GM12878 (cell line): ENCODE measurements at regions not wholly inside any gene's neighbourhood (a gene's known extent, or its start where the extent isn't known, plus 50 kb on each side); places are given as distances from the start of the nearest gene placed in this dataset.

ENCODE experiments used
- ATAC-seq: fragments of 200-7000 bp; cut with Tn5 transposase; 3 replicates; pipeline ENCODE4 v1.9.1; 2020; ENCODE audit warnings: mild to moderate bottlenecking, moderate library complexity
- BruUV-seq: library from RNA; stranded (reverse); fragments of 400-500 nt; replicated peaks from 2 replicates; lab custom pipeline; 2021; lab: Mats Ljungman, UMichigan
- CTCF ChIA-PET: fragments of 300-600 bp; sonication (Branson Sonifier 250); formaldehyde crosslinking; extraction: SDS; loops from one replicate; lab custom pipeline; 2021; ENCODE audit warnings: inconsistent platforms; lab: Yijun Ruan, JAX
- POLR2A ChIA-PET: fragments of 350-600 bp; formaldehyde crosslinking; extraction: SDS; loops from one replicate; lab custom pipeline; 2021; ENCODE audit warnings: inconsistent platforms; lab: Charles Lee
- RAD21 ChIA-PET: fragments of 300-600 bp; sonication (Branson Sonifier 250); formaldehyde crosslinking; loops from one replicate; lab custom pipeline; 2023; ENCODE audit warnings: antibody characterized with exemption; ENCODE audit not compliant: unreplicated experiment; lab: Charles Lee
- SMC1A ChIA-PET: fragments of 300-600 bp; sonication (Branson Sonifier 250); formaldehyde crosslinking; loops from one replicate; lab custom pipeline; 2023; ENCODE audit not compliant: unreplicated experiment, uncharacterized antibody; lab: Charles Lee
- DNase-seq: peaks from one replicate; pipeline ENCODE4 v3.0.0-alpha.2; 2011; ENCODE audit warnings: low read depth, low spot score
- FAIRE-seq: peaks from 3 replicates; lab custom pipeline; 2011; peaks lifted over from hg19 to GRCh38; lab: Jason Lieb, UNC
- H2AFZ ChIP-seq: 2 replicates; pipeline ENCODE4 v1.6.0; 2011; ENCODE audit warnings: low read depth, low read length, control low read depth; ENCODE audit not compliant: control insufficient read depth
- H3K27ac ChIP-seq: 2 replicates; pipeline ENCODE4 v1.5.1; 2011; ENCODE audit warnings: control low read depth; ENCODE audit not compliant: control insufficient read depth, insufficient read depth
- H3K27me3 ChIP-seq, 2 experiments: replicated peaks in 1 of 2; 2 replicates each; pipeline versions ENCODE4 v1.6.0 to v1.6.1; 2011; ENCODE audit warnings: low read length in 1 of 2; ENCODE audit not compliant: control insufficient read depth in 2 of 2, insufficient read depth in 2 of 2
- H3K36me3 ChIP-seq, 2 experiments: 2 replicates each; pipeline ENCODE4 v1.5.1; 2011; ENCODE audit warnings: low read length in 1 of 2; ENCODE audit not compliant: control insufficient read depth in 2 of 2, insufficient read depth in 2 of 2
- H3K4me1 ChIP-seq: 2 replicates; pipeline ENCODE4 v1.6.1; 2011; ENCODE audit warnings: mild to moderate bottlenecking, low read length, moderate library complexity, mixed read lengths; ENCODE audit not compliant: control insufficient read depth, insufficient read depth
- H3K4me2 ChIP-seq: 2 replicates; pipeline ENCODE4 v1.6.0; 2011; ENCODE audit warnings: control low read depth; ENCODE audit not compliant: control insufficient read depth, insufficient read depth
- H3K4me3 ChIP-seq: fragments of 200-600 bp; sonication (generic); 2 replicates; pipeline ENCODE4 v1.5.1; 2016
- H3K79me2 ChIP-seq: 2 replicates; pipeline ENCODE4 v1.6.0; 2011; ENCODE audit warnings: low read length; ENCODE audit not compliant: control insufficient read depth, insufficient read depth
- H3K9ac ChIP-seq: 2 replicates; pipeline ENCODE4 v1.8.0; 2011; ENCODE audit warnings: low read length, control low read depth, mixed read lengths; ENCODE audit not compliant: control insufficient read depth, insufficient read depth
- H3K9me3 ChIP-seq: replicated peaks from 3 replicates; pipeline ENCODE4 v1.5.1; 2011; ENCODE audit warnings: mild to moderate bottlenecking, low read length; ENCODE audit not compliant: control insufficient read depth, insufficient read depth
- H4K20me1 ChIP-seq: 2 replicates; pipeline ENCODE4 v1.6.0; 2011; ENCODE audit not compliant: control insufficient read depth, insufficient read depth
- E2F4 ChIP-seq: IDR thresholded peaks from 2 replicates; pipeline ENCODE4 v1.6.1; 2012; ENCODE audit warnings: low read depth, low read length, improper control_type of control experiment
- ETV6 ChIP-seq, 2 experiments: fragments of 450-650 bp in 1 of 2; IDR thresholded peaks in 1 of 2; conservative IDR thresholded peaks in 1 of 2; 2 replicates each; pipeline ENCODE4 v1.6.1; 2014; ENCODE audit warnings: antibody characterized with exemption in 1 of 2, borderline replicate concordance in 1 of 2, low read depth in 1 of 2, mild to moderate bottlenecking in 1 of 2, moderate library complexity in 1 of 2
- HCFC1 ChIP-seq: fragments of 150-350 bp; IDR thresholded peaks from 2 replicates; pipeline ENCODE4 v1.6.1; 2014; ENCODE audit warnings: low read length
- IRF5 ChIP-seq: fragments of 450-650 bp; IDR thresholded peaks from 2 replicates; pipeline ENCODE4 v1.6.1; 2017; ENCODE audit warnings: borderline replicate concordance
- KAT2A ChIP-seq: conservative IDR thresholded peaks from 2 replicates; pipeline ENCODE4 v1.6.1; 2011; ENCODE audit warnings: low read depth, low read length; ENCODE audit not compliant: control insufficient read depth
- NR2C2 ChIP-seq: IDR thresholded peaks from 2 replicates; pipeline ENCODE4 v1.6.1; 2011; ENCODE audit warnings: borderline replicate concordance, low read depth; ENCODE audit not compliant: control insufficient read depth, insufficient read length
- REST ChIP-seq: IDR thresholded peaks from 2 replicates; pipeline ENCODE4 v1.6.1; 2012; ENCODE audit warnings: mild to moderate bottlenecking, low read depth, low read length
- SMAD5 ChIP-seq: IDR thresholded peaks from 2 replicates; pipeline ENCODE4 v1.6.1; 2016; ENCODE audit warnings: antibody characterized with exemption, low read depth
- SPI1 ChIP-seq: IDR thresholded peaks from 2 replicates; pipeline ENCODE4 v1.6.1; 2011; ENCODE audit warnings: low read depth, mild to moderate bottlenecking, low read length, moderate library complexity, borderline replicate concordance; ENCODE audit not compliant: insufficient read depth
- TCF3 ChIP-seq: IDR thresholded peaks from 2 replicates; pipeline ENCODE4 v1.6.1; 2012; ENCODE audit warnings: low read depth, mild to moderate bottlenecking, low read length, borderline replicate concordance; ENCODE audit not compliant: insufficient read depth
- USF2 ChIP-seq: IDR thresholded peaks from 2 replicates; pipeline ENCODE4 v1.6.1; 2011; ENCODE audit warnings: low read depth, low read length, improper control_type of control experiment, borderline replicate concordance
- ZBTB4 ChIP-seq: fragments of 450-650 bp; formaldehyde crosslinking; IDR thresholded peaks from 2 replicates; pipeline ENCODE4 v1.4.0; 2022; ENCODE audit warnings: mild to moderate bottlenecking, moderate library complexity
- ZNF274 ChIP-seq: IDR thresholded peaks from one replicate; pipeline ENCODE4 v1.8.0; 2011; ENCODE audit not compliant: insufficient read length, insufficient read depth
- WGBS: methylation state at CpG from one replicate; pipeline ENCODE4 v1.1.6; 2016; ENCODE audit warnings: low lambda C conversion rate; ENCODE audit not compliant: insufficient replicate concordance, insufficient coverage; ENCODE audit errors: missing lambda C conversion rate; 5-methylcytosine and 5-hydroxymethylcytosine counted together
- in situ Hi-C: fragments of 300-500 bp; cut with MboI; formaldehyde crosslinking; loops from 9 replicates; pipeline ENCODE4 v1.14.3; 2018; ENCODE audit warnings: mixed read lengths
- intact Hi-C: fragments of 100-400 bp; cut with micrococcal nuclease; formaldehyde crosslinking; loops from one replicate; pipeline ENCODE4 v1.14.2; 2022; ENCODE audit not compliant: unreplicated experiment

GRCh38 chr6:122894791-122895190, 101.2 kb upstream of the CLVS2 start (continued):
- no peak for TF ChIP-seq REST
- TF ChIP-seq NR2C2, result no peak
- TF ChIP-seq HCFC1, result no peak
- no peak for TF ChIP-seq KAT2A

- in situ Hi-C loops (no loop called here), intact Hi-C loops (no loop called here)
- H3K4me1 ChIP-seq, result no peaks in the 10 kb centered on the region
- no TSS peak for BruUV-seq
- ATAC-seq (no peak), DNase-seq (no peak), FAIRE-seq (no peak)
- H3K4me3 ChIP-seq, result no peak overlapping the region
- ChIA-PET CTCF (no interaction called here), SMC1A (interaction anchor here (0.6 to 0.8 kb wide), 2 partner anchors 24 to 27 kb away, joined by 3 read pairs; no protein-coding TSS in a partner anchor), POLR2A (no interaction called here), RAD21 (no interaction called here)
- WGBS, result 26% methylated on average over 2 of the region's 2 CpGs
- H3K9ac ChIP-seq, result no peak overlapping the region
- no peak overlapping the region for H3K4me2 ChIP-seq
- no peak overlapping the region for H3K27ac ChIP-seq
- no peak overlapping the region for H2AFZ ChIP-seq
- H3K36me3 ChIP-seq, result no peaks in the 10 kb centered on the region
- H3K79me2 ChIP-seq, result no peaks in the 10 kb centered on the region
- H3K27me3 ChIP-seq, result no peaks in the 10 kb centered on the region
- TF ChIP-seq USF2, result no peak
- TF ChIP-seq E2F4, result no peak
- TF ChIP-seq ZBTB4 (CRISPR knock-in tag), result no peak
- no peak for TF ChIP-seq TCF3
- no peak for TF ChIP-seq ZNF274
- no peak for TF ChIP-seq SPI1
- no peak for TF ChIP-seq ETV6 (conservative IDR thresholded peaks at IDR 0.05 in 1 of 2, IDR thresholded peaks at IDR 0.05 in 1 of 2; ENCODE audit: borderline replicate concordance in 1 of 2, low read depth in 1 of 2)
- TF ChIP-seq SMAD5, result no peak
- no peak for TF ChIP-seq IRF5
- H3K9me3 ChIP-seq, result no peaks in the 10 kb centered on the region
- H4K20me1 ChIP-seq, result no peaks in the 10 kb centered on the region
These were observed 93.7 kb upstream of the CLVS2 start for GRCh38 chr6:122902326-122902725.
